ENCODE measurements at regions not wholly inside any gene's neighbourhood (a gene's known extent, or its start where the extent isn't known, plus 50 kb on each side); places are given as distances from the start of the nearest gene placed in this dataset.
A peak's percentile ranks its signal among the peaks of the same experiment; 100 is the strongest.

DNA sequence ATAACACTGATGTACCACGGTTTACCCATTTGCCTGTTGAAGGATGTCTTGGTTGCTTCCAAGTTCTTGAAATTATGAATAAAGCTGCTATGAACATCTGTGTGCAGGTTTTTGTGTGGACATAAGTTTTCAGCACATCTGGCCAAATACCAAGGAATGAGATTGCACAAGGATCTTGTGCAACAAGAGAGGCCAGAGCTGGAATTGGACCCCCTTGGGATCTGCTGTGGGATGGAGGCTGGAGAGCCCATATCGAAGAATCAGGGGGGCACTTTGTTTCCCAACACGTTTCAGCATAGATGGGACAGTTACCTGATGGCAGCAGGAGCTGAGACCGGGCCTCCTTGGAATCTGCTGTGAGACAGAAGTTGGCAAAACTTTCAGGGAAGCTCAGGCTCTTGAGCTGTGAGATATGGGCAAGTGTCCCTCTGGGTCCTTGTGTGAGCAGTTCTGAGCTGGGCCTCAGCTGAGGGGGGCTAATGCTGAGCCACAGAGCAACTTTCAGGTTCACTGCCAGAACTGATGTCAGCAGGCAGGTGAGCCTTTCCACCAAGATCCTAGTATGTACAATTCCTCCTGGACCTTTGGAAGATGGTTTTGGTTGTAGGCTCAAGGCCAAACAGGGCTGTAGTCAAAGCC, 115.2 kb upstream of the RAB18 start:
- TF ChIP-seq, protein P1, sequence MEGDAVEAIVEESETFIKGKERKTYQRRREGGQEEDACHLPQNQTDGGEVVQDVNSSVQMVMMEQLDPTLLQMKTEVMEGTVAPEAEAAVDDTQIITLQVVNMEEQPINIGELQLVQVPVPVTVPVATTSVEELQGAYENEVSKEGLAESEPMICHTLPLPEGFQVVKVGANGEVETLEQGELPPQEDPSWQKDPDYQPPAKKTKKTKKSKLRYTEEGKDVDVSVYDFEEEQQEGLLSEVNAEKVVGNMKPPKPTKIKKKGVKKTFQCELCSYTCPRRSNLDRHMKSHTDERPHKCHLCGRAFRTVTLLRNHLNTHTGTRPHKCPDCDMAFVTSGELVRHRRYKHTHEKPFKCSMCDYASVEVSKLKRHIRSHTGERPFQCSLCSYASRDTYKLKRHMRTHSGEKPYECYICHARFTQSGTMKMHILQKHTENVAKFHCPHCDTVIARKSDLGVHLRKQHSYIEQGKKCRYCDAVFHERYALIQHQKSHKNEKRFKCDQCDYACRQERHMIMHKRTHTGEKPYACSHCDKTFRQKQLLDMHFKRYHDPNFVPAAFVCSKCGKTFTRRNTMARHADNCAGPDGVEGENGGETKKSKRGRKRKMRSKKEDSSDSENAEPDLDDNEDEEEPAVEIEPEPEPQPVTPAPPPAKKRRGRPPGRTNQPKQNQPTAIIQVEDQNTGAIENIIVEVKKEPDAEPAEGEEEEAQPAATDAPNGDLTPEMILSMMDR (IDR thresholded peaks at IDR 0.05): no peak

DNA sequence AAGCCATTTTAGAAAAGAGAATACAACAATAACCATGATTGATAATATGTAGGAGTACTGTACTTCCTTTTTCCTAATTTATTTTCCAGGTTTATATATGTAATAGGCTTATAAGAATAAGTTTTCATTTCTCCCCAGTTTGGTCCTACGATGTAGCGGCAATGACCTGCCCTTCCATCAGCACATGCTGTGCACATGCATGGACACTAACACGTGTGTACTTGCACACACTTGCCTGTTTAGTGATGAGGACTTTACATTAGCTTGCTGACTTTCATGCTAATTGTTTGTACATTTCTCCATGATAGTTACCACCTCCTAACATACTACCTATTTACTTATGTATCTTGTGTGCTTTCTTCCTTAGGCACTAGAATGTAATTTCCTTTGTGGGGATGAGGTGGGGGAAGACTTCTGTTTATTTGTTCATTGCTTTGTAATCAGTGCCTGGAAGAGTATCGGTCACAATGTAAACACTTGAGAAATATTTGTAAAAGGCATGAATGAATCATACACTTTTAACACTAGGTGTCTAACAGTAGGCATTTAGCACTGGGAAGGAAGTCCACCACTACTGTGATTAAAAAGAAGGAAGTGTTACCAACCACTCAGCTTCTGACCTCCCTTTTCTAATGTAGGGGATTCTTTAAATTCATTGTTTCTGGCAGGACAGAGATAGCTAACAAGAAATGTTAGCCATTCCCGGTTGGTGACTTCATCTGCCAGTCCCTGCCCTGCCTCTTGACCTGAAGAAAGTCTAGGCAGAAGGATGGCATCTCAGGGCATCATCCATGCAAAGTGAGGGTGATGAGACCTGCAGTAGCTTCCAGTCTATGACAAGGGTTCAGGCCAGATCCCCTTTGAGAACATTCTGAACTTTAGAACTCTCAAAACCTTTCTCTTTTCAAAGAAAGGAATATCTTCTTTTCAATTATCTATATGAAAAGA, 120.2 kb upstream of the RAB18 start:
- TF ChIP-seq, protein P1 (IDR thresholded peaks at IDR 0.05): no peak

DNA sequence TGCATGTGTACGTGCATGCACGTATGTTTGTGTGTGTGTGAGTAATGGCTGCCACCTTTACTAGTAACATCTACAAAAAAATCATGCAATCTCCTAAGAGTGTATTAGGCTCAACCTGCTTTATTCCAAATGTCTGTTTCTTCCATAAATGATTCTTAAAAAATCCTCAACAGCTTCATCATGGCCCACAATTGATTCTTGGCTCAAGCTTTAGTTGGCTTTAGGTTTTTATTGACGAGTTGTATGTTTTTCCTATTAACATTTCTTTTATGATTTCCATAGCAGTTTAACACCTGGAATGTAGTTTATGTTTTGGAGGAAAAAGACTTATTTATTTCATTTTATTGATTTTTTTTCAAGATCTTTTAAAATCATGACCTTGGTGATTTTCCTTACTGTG, 121.9 kb upstream of the RAB18 start:
- TF ChIP-seq, protein P1 (IDR thresholded peaks at IDR 0.05): no peak

DNA sequence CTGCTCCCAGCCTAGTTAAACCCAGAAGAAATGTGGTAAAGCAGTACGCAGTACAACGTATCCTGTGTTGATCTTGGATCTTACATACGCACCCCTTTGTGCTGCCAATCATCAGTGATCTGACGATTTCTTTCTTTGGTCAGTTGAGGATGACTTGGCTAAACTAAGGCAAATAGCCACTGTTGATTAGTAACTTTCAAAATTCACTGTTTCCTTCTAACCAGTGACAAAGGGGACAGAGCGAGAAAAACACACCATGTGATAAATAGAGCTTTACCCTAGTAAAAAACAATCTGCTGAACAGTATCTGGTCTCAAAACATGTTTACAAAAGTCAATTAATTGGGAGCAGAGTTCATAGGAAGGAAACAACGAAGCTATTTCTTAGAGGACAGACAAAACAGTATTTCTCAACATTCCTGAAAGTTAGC, 123.2 kb upstream of the RAB18 start:
- TF ChIP-seq, protein P1 (IDR thresholded peaks at IDR 0.05): no peak

DNA sequence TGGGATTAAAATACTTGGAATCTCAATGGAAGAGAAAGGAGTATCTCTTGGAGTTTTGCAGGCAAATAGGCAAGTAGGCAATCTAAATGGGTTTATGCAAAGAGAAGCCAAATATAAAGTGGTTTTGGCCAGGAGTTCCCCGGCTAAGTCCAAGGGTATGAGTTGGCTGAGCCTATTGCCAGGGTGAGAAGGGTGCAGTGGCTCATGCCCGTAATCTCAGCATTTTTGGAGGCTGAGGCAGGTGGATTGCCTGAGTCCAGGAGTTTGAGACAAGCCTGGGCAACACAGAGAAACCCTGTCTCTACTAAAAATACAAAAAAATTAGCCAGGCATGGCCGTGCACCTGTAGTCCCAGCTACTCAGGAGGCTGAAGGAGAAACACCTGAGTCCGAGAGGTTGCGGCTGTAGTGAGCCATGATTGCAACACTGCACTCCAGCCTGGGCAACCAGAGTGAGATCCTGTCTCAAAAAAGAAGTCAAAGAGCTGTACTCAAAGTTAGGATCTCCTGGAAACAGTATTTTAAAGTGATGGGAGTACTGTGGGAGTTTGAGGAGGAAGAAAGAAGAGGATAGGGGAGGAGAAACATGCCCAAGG, 130.4 kb upstream of the RAB18 start:
- TF ChIP-seq, protein P1 (IDR thresholded peaks at IDR 0.05): no peak

DNA sequence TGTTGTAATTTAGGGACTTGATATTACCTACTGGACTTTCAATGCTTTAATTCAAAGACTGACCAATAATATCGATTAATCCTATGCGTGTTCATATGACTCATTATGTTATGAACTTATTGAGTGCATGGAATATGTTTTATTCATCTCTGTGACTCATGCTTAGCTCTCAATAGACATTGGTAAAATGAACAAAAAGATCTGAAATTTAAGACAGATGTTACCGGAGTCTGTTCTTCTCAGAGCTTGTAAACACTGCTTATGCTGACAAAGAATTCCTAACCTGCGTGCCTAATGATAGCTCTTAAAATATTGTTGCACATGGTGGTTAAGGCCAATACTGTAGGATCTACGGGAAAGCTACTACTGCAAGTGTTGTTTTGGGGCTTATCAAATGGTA, 131.5 kb upstream of the ACBD5 start:
- TF ChIP-seq, protein P1 (IDR thresholded peaks at IDR 0.05): no peak

DNA sequence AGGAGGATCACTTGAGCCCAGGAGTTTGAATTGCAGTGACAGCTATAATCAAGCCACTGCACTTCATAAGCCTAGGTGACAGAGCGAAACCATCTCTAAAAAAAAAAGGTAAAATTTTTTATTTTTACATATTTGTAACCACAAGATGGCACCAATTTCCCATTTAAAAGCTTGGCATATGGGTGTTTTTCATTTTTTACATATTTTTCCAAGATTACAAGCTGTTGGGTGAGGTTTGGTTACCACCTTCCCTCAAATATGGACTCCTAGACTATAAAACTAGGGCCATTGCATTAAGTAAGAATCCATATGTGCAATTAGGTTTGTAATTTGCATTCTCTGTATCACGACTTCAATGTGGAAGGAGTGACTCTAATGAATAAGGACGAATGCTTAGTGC, 129.3 kb upstream of the ACBD5 start:
- TF ChIP-seq, protein P1 (IDR thresholded peaks at IDR 0.05): peak; percentile 43
